Stomach (tissue), 8 donors: ENCODE measurements at regions not wholly inside any gene's neighbourhood (a gene's known extent, or its start where the extent isn't known, plus 50 kb on each side); places are given as distances from the start of the nearest gene placed in this dataset.

ENCODE experiments used
- DNase-seq, 2 donors: peaks; one replicate each; pipeline versions ENCODE4 v3.0.0 to v3.0.0-alpha.2; 2013 to 2019
- H3K27ac ChIP-seq, 5 donors: fragments of 200-600 bp in 4 of 5; sonication (generic) in 4 of 5; one replicate each; pipeline ENCODE4 v1.5.1; 2013 to 2019; ENCODE audit warnings: mild to moderate bottlenecking in 1 of 5, moderate library complexity in 1 of 5
- H3K27me3 ChIP-seq, 3 donors: fragments of 200-600 bp; sonication (generic); one replicate each; pipeline ENCODE4 v1.5.1; 2017 to 2019; ENCODE audit warnings: mixed run types in 1 of 3
- H3K36me3 ChIP-seq, 4 donors: fragments of 200-600 bp; sonication (generic); 1 replicate in 3 of 4; 2 replicates in 1 of 4; pipeline ENCODE4 v1.5.1; 2016 to 2019
- H3K4me1 ChIP-seq, 4 donors: fragments of 200-600 bp; sonication (generic); one replicate each; pipeline ENCODE4 v1.5.1; 2016 to 2019
- H3K4me3 ChIP-seq, 4 donors: fragments of 200-600 bp; sonication (generic) in 3 of 4; one replicate each; pipeline ENCODE4 v1.5.1; 2016 to 2019; ENCODE audit warnings: mild to moderate bottlenecking in 1 of 4
- H3K9me3 ChIP-seq, 4 donors: fragments of 200-600 bp; sonication (generic); one replicate each; pipeline ENCODE4 v1.5.1; 2016 to 2019
- EP300 ChIP-seq: sonication (generic); formaldehyde crosslinking; IDR thresholded peaks from one replicate; pipeline ENCODE4 v1.6.1; 2017; ENCODE audit warnings: antibody characterized with exemption
- POLR2A ChIP-seq, 4 donors: fragments of 450-650 bp; IDR thresholded peaks; one replicate each; pipeline ENCODE4 v1.6.1; 2016; ENCODE audit warnings: antibody characterized with exemption in 4 of 4, control low read depth in 2 of 4, mild to moderate bottlenecking in 1 of 4, moderate library complexity in 1 of 4
- POLR2AphosphoS5 ChIP-seq, 3 donors: sonication (generic); formaldehyde crosslinking; IDR thresholded peaks; one replicate each; pipeline ENCODE4 v1.6.1; 2016; ENCODE audit warnings: antibody characterized with exemption in 3 of 3
- WGBS, 5 donors: extraction: QIAGEN DNeasy Blood & Tissue Kit in 3 of 5; methylation state at CpG; one replicate each; pipeline versions ENCODE4 v1.1.5 to v1.1.7; 2013 to 2018; 5-methylcytosine and 5-hydroxymethylcytosine counted together
- intact Hi-C: fragments of 100-400 bp; cut with DNase I; formaldehyde crosslinking; loops from one replicate; pipeline ENCODE4 v1.15.1; 2023; ENCODE audit warnings: low total_unique reads
- TF ChIP-seq, protein P1 (sequence below), 7 experiments: fragments of 450-650 bp in 4 of 7; fragments of 200-600 bp in 3 of 7; sonication (generic) in 3 of 7; IDR thresholded peaks; one replicate each; pipeline ENCODE4 v1.5.1; 2016 to 2019; ENCODE audit warnings: antibody characterized with exemption in 7 of 7, control low read depth in 2 of 7, mild to moderate bottlenecking in 1 of 7
- donor health status: healthy with polysubstance abuse.
- donor health status: Bipolar disorder and iron deficiency.
- donor health status: healthy.

- Histone ChIP-seq H3K27me3 (no peaks in the 10 kb centered on the region), H3K36me3 (no peaks in the 10 kb centered on the region), H3K9me3 (no peaks in the 10 kb centered on the region), H3K4me1 (peaks cover 6 to 23% (median 15%) of the 10 kb centered on the region in 4 donors), H3K27ac (peak overlapping the region; percentile 34 to 86 (median 73)), H3K4me3 (no peak overlapping the region)
- 53 to 66% (median 56%) methylated on average over 11 of the region's 11 CpGs for WGBS, 5 donors
- peak in 1 of 3 donors; percentile 35 for TF ChIP-seq POLR2AphosphoS5 (IDR thresholded peaks at IDR 0.05)
- no peak for TF ChIP-seq POLR2A (IDR thresholded peaks at IDR 0.05)
- TF ChIP-seq, protein P1, sequence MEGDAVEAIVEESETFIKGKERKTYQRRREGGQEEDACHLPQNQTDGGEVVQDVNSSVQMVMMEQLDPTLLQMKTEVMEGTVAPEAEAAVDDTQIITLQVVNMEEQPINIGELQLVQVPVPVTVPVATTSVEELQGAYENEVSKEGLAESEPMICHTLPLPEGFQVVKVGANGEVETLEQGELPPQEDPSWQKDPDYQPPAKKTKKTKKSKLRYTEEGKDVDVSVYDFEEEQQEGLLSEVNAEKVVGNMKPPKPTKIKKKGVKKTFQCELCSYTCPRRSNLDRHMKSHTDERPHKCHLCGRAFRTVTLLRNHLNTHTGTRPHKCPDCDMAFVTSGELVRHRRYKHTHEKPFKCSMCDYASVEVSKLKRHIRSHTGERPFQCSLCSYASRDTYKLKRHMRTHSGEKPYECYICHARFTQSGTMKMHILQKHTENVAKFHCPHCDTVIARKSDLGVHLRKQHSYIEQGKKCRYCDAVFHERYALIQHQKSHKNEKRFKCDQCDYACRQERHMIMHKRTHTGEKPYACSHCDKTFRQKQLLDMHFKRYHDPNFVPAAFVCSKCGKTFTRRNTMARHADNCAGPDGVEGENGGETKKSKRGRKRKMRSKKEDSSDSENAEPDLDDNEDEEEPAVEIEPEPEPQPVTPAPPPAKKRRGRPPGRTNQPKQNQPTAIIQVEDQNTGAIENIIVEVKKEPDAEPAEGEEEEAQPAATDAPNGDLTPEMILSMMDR (IDR thresholded peaks at IDR 0.05), result no peak
- TF ChIP-seq EP300, result no peak
- intact Hi-C loops, result no loop called here
- DNase-seq, result peak in 1 of 2 donors; percentile 81
These were observed 136.8 kb upstream of the F3 start for GRCh38 chr1:94678202-94678848.

GRCh38 chr1:94677714-94678113, 136.2 kb upstream of the F3 start:
- Histone ChIP-seq H3K4me1 (peaks cover 6 to 23% (median 15%) of the 10 kb centered on the region in 4 donors), H3K36me3 (no peaks in the 10 kb centered on the region), H3K27ac (peak overlapping the region; percentile 34 to 86 (median 73)), H3K27me3 (no peaks in the 10 kb centered on the region), H3K4me3 (no peak overlapping the region), H3K9me3 (no peaks in the 10 kb centered on the region)
- TF ChIP-seq EP300 (no peak), POLR2A (IDR thresholded peaks at IDR 0.05) (no peak), POLR2AphosphoS5 (IDR thresholded peaks at IDR 0.05) (no peak)
- TF ChIP-seq, protein P1 (IDR thresholded peaks at IDR 0.05), result no peak
- intact Hi-C loops, result no loop called here
- DNase-seq, result no peak
- 76 to 82% (median 81%) methylated on average over 7 of the region's 7 CpGs for WGBS, 5 donors

- Histone ChIP-seq H3K27ac (peak overlapping the region; percentile 50 to 86 (median 81)), H3K27me3 (no peaks in the 10 kb centered on the region), H3K4me3 (no peak overlapping the region), H3K9me3 (no peaks in the 10 kb centered on the region), H3K4me1 (peaks cover 6 to 23% (median 15%) of the 10 kb centered on the region in 4 donors), H3K36me3 (no peaks in the 10 kb centered on the region)
- DNase-seq, result no peak
- TF ChIP-seq POLR2A (IDR thresholded peaks at IDR 0.05) (no peak), POLR2AphosphoS5 (IDR thresholded peaks at IDR 0.05) (no peak), EP300 (no peak)
- TF ChIP-seq, protein P1 (IDR thresholded peaks at IDR 0.05), result no peak
- 27 to 51% (median 34%) methylated on average over 5 of the region's 5 CpGs for WGBS, 5 donors
- intact Hi-C loops, result no loop called here
These were observed 135.5 kb upstream of the F3 start for GRCh38 chr1:94677087-94677486.

DNA sequence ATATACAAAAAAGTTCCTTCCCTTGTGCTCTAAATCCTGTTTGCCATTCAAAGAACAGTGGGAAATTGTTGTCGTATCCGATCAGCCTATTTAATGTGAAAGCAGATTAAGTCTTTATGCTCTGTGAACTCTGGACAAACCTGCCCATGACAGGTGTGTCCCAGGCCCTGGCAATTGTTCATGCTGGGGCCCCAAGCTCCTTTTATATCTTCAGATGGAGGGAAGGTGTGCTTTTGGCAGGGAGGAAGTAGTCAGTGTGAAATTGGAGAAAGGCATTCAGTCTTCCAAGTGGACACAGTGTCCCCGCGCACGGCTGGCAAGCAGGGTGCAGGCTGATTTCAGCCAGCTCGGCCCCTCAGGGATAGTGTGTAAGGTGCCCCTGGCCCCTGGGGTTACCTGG, 135.1 kb upstream of the F3 start:
- Histone ChIP-seq H3K36me3 (no peaks in the 10 kb centered on the region), H3K4me3 (no peak overlapping the region), H3K4me1 (peaks cover 6 to 23% (median 15%) of the 10 kb centered on the region in 4 donors), H3K27me3 (no peaks in the 10 kb centered on the region), H3K9me3 (no peaks in the 10 kb centered on the region), H3K27ac (peak overlapping the region; percentile 50 to 86 (median 81))
- TF ChIP-seq POLR2A (IDR thresholded peaks at IDR 0.05), result no peak
- TF ChIP-seq, protein P1 (IDR thresholded peaks at IDR 0.05), result no peak
- no peak for TF ChIP-seq EP300
- peak in 2 of 3 donors; percentile 65 to 81 for TF ChIP-seq POLR2AphosphoS5 (IDR thresholded peaks at IDR 0.05)
- 29 to 63% (median 39%) methylated on average over 3 to 6 of the region's 6 CpGs for WGBS, 5 donors
- peak; percentile 78 to 79 for DNase-seq
- intact Hi-C loops, result no loop called here
